Uterus (tissue), 2 donors: ENCODE measurements at regions not wholly inside any gene's neighbourhood (a gene's known extent, or its start where the extent isn't known, plus 50 kb on each side); places are given as distances from the start of the nearest gene placed in this dataset.

ENCODE experiments used
- CTCF ChIP-seq, 4 experiments: fragments of 200-600 bp in 2 of 4; fragments of 450-650 bp in 2 of 4; sonication (generic) in 2 of 4; IDR thresholded peaks; one replicate each; pipeline ENCODE4 v1.5.1; 2016 to 2019; ENCODE audit warnings: antibody characterized with exemption in 4 of 4, mild to moderate bottlenecking in 2 of 4, moderate library complexity in 1 of 4
- POLR2A ChIP-seq, 2 donors: fragments of 450-650 bp; IDR thresholded peaks; one replicate each; pipeline ENCODE4 v1.6.1; 2016; ENCODE audit warnings: antibody characterized with exemption in 2 of 2, mild to moderate bottlenecking in 1 of 2, moderate library complexity in 1 of 2

GRCh38 chrX:129026202-129026601, 497.1 kb downstream of the SMARCA1 start:
- TF ChIP-seq CTCF (IDR thresholded peaks at IDR 0.05) (no peak), POLR2A (IDR thresholded peaks at IDR 0.05) (no peak)
